ENCODE measurements at regions not wholly inside any gene's neighbourhood (a gene's known extent, or its start where the extent isn't known, plus 50 kb on each side); places are given as distances from the start of the nearest gene placed in this dataset.

DNA sequence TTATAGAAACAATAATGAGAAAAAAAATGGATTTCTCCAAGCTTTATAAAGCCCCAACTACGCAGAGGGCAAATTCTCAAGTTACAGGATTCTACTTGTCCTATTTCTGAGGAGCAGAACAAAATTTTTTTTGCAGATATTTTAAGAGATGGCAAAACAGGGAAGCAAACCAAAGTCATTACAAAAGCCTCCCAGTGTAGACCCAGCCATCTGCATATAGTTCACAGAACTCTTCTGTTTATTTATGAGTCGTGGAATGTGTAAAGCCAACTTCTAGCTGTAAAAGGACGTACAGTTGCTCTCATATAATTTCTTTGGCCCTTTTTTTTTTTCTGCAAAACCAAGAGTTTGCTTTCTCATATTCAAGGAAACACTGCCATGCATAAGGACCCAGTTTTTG lies 120.4 kb downstream of the PCDH7 start:
- Histone ChIP-seq H3K4me3 (ENCODE audit: low read depth, low read length, poor library complexity, severe bottlenecking) (no peak overlapping the region), H3F3A (ENCODE audit: insufficient read depth, low read length) (no peaks in the 10 kb centered on the region), H3K9ac (ENCODE audit: low read length) (no peak overlapping the region), H2AFZ (ENCODE audit: low read length) (no peak overlapping the region), H4K20me1 (ENCODE audit: insufficient read depth, low read length) (no peaks in the 10 kb centered on the region), H3K4me1 (ENCODE audit: insufficient read depth, low read length, severe bottlenecking) (no peaks in the 10 kb centered on the region), H3K36me3 (ENCODE audit: insufficient read depth, low read length) (no peaks in the 10 kb centered on the region), H3K27ac (ENCODE audit: low read depth, low read length, poor library complexity, severe bottlenecking) (no peak overlapping the region), H3K9me3 (ENCODE audit: low read length) (no peaks in the 10 kb centered on the region), H3K79me2 (ENCODE audit: insufficient read depth, low read length) (no peaks in the 10 kb centered on the region), H3K4me2 (ENCODE audit: low read length) (no peak overlapping the region), H3K27me3 (ENCODE audit: insufficient read depth, low read length) (no peaks in the 10 kb centered on the region), H3K9me2 (ENCODE audit: low read depth, low read length) (no peaks in the 10 kb centered on the region)
- TF ChIP-seq CTCF (IDR thresholded peaks at IDR 0.05; ENCODE audit: low read length) = no peak
- no peak for TF ChIP-seq EZH2 (IDR thresholded peaks at IDR 0.05; ENCODE audit: borderline replicate concordance, low read length)

- H3K4me1 ChIP-seq (ENCODE audit: insufficient read depth, low read length, severe bottlenecking) = no peaks in the 10 kb centered on the region
- no peaks in the 10 kb centered on the region for H3F3A ChIP-seq (ENCODE audit: insufficient read depth, low read length)
- no peaks in the 10 kb centered on the region for H3K27me3 ChIP-seq (ENCODE audit: insufficient read depth, low read length)
- H3K36me3 ChIP-seq (ENCODE audit: insufficient read depth, low read length) = no peaks in the 10 kb centered on the region
- no peak overlapping the region for H3K27ac ChIP-seq (ENCODE audit: low read depth, low read length, poor library complexity, severe bottlenecking)
- H3K4me2 ChIP-seq (ENCODE audit: low read length) = no peak overlapping the region
- H3K9me3 ChIP-seq (ENCODE audit: low read length) = no peaks in the 10 kb centered on the region
- H2AFZ ChIP-seq (ENCODE audit: low read length) = no peak overlapping the region
- no peak overlapping the region for H3K4me3 ChIP-seq (ENCODE audit: low read depth, low read length, poor library complexity, severe bottlenecking)
- TF ChIP-seq CTCF (IDR thresholded peaks at IDR 0.05; ENCODE audit: low read length) (no peak), EZH2 (IDR thresholded peaks at IDR 0.05; ENCODE audit: borderline replicate concordance, low read length) (no peak)
- no peaks in the 10 kb centered on the region for H3K9me2 ChIP-seq (ENCODE audit: low read depth, low read length)
- H4K20me1 ChIP-seq (ENCODE audit: insufficient read depth, low read length) = no peaks in the 10 kb centered on the region
- no peak overlapping the region for H3K9ac ChIP-seq (ENCODE audit: low read length)
- no peaks in the 10 kb centered on the region for H3K79me2 ChIP-seq (ENCODE audit: insufficient read depth, low read length)
Measured at GRCh38 chr4:30842142-30842541, 122.0 kb downstream of the PCDH7 start.

- TF ChIP-seq EZH2 (IDR thresholded peaks at IDR 0.05; ENCODE audit: borderline replicate concordance, low read length) (no peak), CTCF (IDR thresholded peaks at IDR 0.05; ENCODE audit: low read length) (no peak)
- H3K4me2 ChIP-seq (ENCODE audit: low read length) = no peak overlapping the region
- H3K36me3 ChIP-seq (ENCODE audit: insufficient read depth, low read length) = no peaks in the 10 kb centered on the region
- no peaks in the 10 kb centered on the region for H4K20me1 ChIP-seq (ENCODE audit: insufficient read depth, low read length)
- no peaks in the 10 kb centered on the region for H3K4me1 ChIP-seq (ENCODE audit: insufficient read depth, low read length, severe bottlenecking)
- no peak overlapping the region for H3K4me3 ChIP-seq (ENCODE audit: low read depth, low read length, poor library complexity, severe bottlenecking)
- H3F3A ChIP-seq (ENCODE audit: insufficient read depth, low read length) = no peaks in the 10 kb centered on the region
- H2AFZ ChIP-seq (ENCODE audit: low read length) = no peak overlapping the region
- no peaks in the 10 kb centered on the region for H3K9me2 ChIP-seq (ENCODE audit: low read depth, low read length)
- H3K79me2 ChIP-seq (ENCODE audit: insufficient read depth, low read length) = no peaks in the 10 kb centered on the region
- H3K9ac ChIP-seq (ENCODE audit: low read length) = no peak overlapping the region
- H3K9me3 ChIP-seq (ENCODE audit: low read length) = no peaks in the 10 kb centered on the region
- H3K27ac ChIP-seq (ENCODE audit: low read depth, low read length, poor library complexity, severe bottlenecking) = no peak overlapping the region
- H3K27me3 ChIP-seq (ENCODE audit: insufficient read depth, low read length) = no peaks in the 10 kb centered on the region
Measured at GRCh38 chr4:30842689-30843088, 122.5 kb downstream of the PCDH7 start.

Measured in OCI-LY1 (cell line).